ENCODE measurements at regions not wholly inside any gene's neighbourhood (a gene's known extent, or its start where the extent isn't known, plus 50 kb on each side); places are given as distances from the start of the nearest gene placed in this dataset.

GRCh38 chr6:14192216-14192788 lies 74.7 kb downstream of the CD83 start:
- POLR2A ChIA-PET: no interaction called here

More at GRCh38 chr6:14192216-14192788, 74.7 kb downstream of the CD83 start:
- FAIRE-seq: no peak
- Histone ChIP-seq H2AFZ (ENCODE audit: control insufficient read depth, low read depth, low read length) (no peak overlapping the region), H3K9me3 (replicated peaks; ENCODE audit: control insufficient read depth, insufficient read depth, low read length) (no peaks in the 10 kb centered on the region), H3K4me3 (no peak overlapping the region), H3K9ac (ENCODE audit: control insufficient read depth, insufficient read depth, low read length) (no peak overlapping the region), H3K36me3 (ENCODE audit: control insufficient read depth in 2 of 2, insufficient read depth in 2 of 2, low read length in 1 of 2) (no peaks in the 10 kb centered on the region), H4K20me1 (ENCODE audit: control insufficient read depth, insufficient read depth) (no peaks in the 10 kb centered on the region), H3K27me3 (replicated peaks in 1 of 2; ENCODE audit: control insufficient read depth in 2 of 2, insufficient read depth in 2 of 2, low read length in 1 of 2) (no peaks in the 10 kb centered on the region; a peak in 2 of 4 replicates), H3K4me1 (ENCODE audit: control insufficient read depth, insufficient read depth, low read length) (no peaks in the 10 kb centered on the region), H3K79me2 (ENCODE audit: control insufficient read depth, insufficient read depth, low read length) (no peaks in the 10 kb centered on the region), H3K27ac (ENCODE audit: control insufficient read depth, insufficient read depth) (no peak overlapping the region), H3K4me2 (ENCODE audit: control insufficient read depth, insufficient read depth) (no peak overlapping the region)
- WGBS (ENCODE audit: insufficient coverage, insufficient replicate concordance, low lambda C conversion rate, missing lambda C conversion rate): 33% methylated on average over 3 of the region's 3 CpGs
- CTCF ChIA-PET: interaction anchor here (0.7 kb wide), 2 partner anchors 1080 to 1362 kb away, joined by 3 to 4 read pairs; no protein-coding TSS in a partner anchor
- RAD21 ChIA-PET (ENCODE audit: unreplicated experiment): no interaction called here
- DNase-seq (ENCODE audit: low read depth, low spot score): no peak
- TF ChIP-seq, protein P1, sequence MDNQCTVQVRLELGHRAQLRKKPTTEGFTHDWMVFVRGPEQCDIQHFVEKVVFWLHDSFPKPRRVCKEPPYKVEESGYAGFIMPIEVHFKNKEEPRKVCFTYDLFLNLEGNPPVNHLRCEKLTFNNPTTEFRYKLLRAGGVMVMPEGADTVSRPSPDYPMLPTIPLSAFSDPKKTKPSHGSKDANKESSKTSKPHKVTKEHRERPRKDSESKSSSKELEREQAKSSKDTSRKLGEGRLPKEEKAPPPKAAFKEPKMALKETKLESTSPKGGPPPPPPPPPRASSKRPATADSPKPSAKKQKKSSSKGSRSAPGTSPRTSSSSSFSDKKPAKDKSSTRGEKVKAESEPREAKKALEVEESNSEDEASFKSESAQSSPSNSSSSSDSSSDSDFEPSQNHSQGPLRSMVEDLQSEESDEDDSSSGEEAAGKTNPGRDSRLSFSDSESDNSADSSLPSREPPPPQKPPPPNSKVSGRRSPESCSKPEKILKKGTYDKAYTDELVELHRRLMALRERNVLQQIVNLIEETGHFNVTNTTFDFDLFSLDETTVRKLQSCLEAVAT (IDR thresholded peaks at IDR 0.05): no peak
- TF ChIP-seq RAD51 (IDR thresholded peaks at IDR 0.05) (no peak), GABPA (IDR thresholded peaks at IDR 0.05; ENCODE audit: low read depth) (no peak), PBX3 (IDR thresholded peaks at IDR 0.05; ENCODE audit: insufficient replicate concordance, low read depth, low read length) (no peak), RUNX3 (IDR thresholded peaks at IDR 0.05; ENCODE audit: low read length) (no peak), NFIC (IDR thresholded peaks at IDR 0.05; ENCODE audit: low read depth, low read length) (no peak), MYC (IDR thresholded peaks at IDR 0.05; ENCODE audit: insufficient read depth, insufficient read length, insufficient replicate concordance, low read length, severe bottlenecking) (no peak), PAX8 (IDR thresholded peaks at IDR 0.05) (no peak), NFXL1 (IDR thresholded peaks at IDR 0.05; ENCODE audit: borderline replicate concordance) (no peak), SMAD1 (IDR thresholded peaks at IDR 0.05; ENCODE audit: low read depth, partially characterized antibody) (no peak), HDAC2 (IDR thresholded peaks at IDR 0.05) (no peak), LARP7 (IDR thresholded peaks at IDR 0.05) (no peak), CEBPB (IDR thresholded peaks at IDR 0.05; ENCODE audit: borderline replicate concordance in 1 of 2, low read depth in 2 of 2, low read length in 2 of 2) (no peak)
- in situ Hi-C loops (cut with MboI) (no loop called here), intact Hi-C loops (cut with micrococcal nuclease; ENCODE audit: unreplicated experiment) (no loop called here)
- SMC1A ChIA-PET (ENCODE audit: uncharacterized antibody, unreplicated experiment): no interaction called here
- BruUV-seq (replicated peaks): no TSS peak
- no peak for ATAC-seq

Data from GM12878 (cell line).